Activated naive CD8-positive, alpha-beta T cell treated with anti-CD3 and anti-CD28 coated beads, Interleukin-2, amount 10 ng/mL, durations not matched to agents 7 days and 5 days (primary cell): ENCODE measurements at regions not wholly inside any gene's neighbourhood (a gene's known extent, or its start where the extent isn't known, plus 50 kb on each side); places are given as distances from the start of the nearest gene placed in this dataset.

Experiments
- ATAC-seq: fragments of 150-1000 bp; cut with Tn5 transposase; one replicate; pipeline ENCODE4 v1.10.0; 2021; ENCODE audit warnings: low read depth, moderate library complexity
- POLR2A ChIA-PET: fragments of 350-600 bp; sonication (Branson Sonifier 250); formaldehyde crosslinking; loops from one replicate; lab custom pipeline; 2021; ENCODE audit warnings: antibody characterized with exemption; lab: Charles Lee
- DNase-seq: peaks from one replicate; pipeline ENCODE4 v3.0.0; 2021
- H3K27ac Mint-ChIP-seq: one replicate; pipeline ENCODE4 v1.8.0; 2022; ENCODE audit warnings: mild to moderate bottlenecking, mixed read lengths
- H3K27me3 Mint-ChIP-seq: one replicate; pipeline ENCODE4 v1.8.0; 2022; ENCODE audit warnings: mild to moderate bottlenecking, moderate library complexity, mixed read lengths
- H3K36me3 Mint-ChIP-seq: one replicate; pipeline ENCODE4 v1.8.0; 2021; ENCODE audit warnings: mild to moderate bottlenecking, mixed read lengths
- H3K4me1 Mint-ChIP-seq: one replicate; pipeline ENCODE4 v1.8.0; 2021; ENCODE audit warnings: mixed read lengths
- H3K4me3 Mint-ChIP-seq: one replicate; pipeline ENCODE4 v1.8.0; 2022; ENCODE audit warnings: mild to moderate bottlenecking, moderate library complexity, mixed read lengths
- H3K9me3 Mint-ChIP-seq: one replicate; pipeline ENCODE4 v1.8.0; 2021; ENCODE audit warnings: mixed read lengths

DNA sequence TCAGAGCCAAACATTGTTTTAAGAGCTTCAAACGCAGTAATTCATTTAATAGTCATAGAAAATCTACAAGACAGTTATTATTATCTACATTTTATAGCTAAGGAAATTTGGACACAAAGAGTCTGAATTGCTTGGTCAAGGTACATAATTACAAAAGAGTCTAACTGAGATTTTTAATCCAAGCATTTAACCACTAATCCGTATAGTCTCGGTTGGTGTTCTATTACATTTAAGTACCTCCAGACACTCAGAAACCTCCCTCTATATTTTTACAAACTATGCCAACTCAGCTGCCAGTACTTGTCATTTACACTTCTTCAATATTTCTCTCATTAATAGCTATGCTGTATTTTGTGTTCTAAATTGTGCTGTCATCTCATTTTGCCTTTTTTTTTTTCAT, 240.2 kb upstream of the PLSCR5 start:
- POLR2A ChIA-PET: no interaction called here
- no peaks in the 10 kb centered on the region for H3K9me3 Mint-ChIP-seq
- no peak for ATAC-seq
- H3K27me3 Mint-ChIP-seq: no peaks in the 10 kb centered on the region
- no peak overlapping the region for H3K4me3 Mint-ChIP-seq
- no peak for DNase-seq
- H3K27ac Mint-ChIP-seq: no peak overlapping the region
- no peaks in the 10 kb centered on the region for H3K36me3 Mint-ChIP-seq
- H3K4me1 Mint-ChIP-seq: no peaks in the 10 kb centered on the region

DNA sequence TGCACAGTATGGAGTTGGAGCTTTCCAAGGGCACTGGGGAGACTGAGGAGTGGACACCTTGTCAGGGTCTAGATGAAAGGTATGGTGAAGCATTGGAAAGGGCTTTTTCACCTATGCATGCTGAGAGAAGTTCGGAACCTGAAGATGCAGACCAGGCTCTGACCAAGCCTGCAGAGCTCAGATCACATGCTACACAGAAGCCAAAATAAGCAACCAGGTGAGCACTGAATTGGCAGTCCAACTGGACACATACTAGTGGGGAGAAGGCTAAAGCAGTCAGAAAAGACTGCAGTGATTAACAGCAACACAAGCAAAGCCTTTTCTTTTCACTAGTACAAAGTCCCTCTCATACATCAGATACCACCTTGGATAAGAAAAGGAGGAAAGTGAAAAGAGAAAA, 238.3 kb upstream of the PLSCR5 start:
- ATAC-seq (no peak), DNase-seq (no peak)
- Mint-ChIP-seq H3K27ac (no peak overlapping the region), H3K4me3 (no peak overlapping the region), H3K9me3 (no peaks in the 10 kb centered on the region), H3K36me3 (no peaks in the 10 kb centered on the region), H3K27me3 (no peaks in the 10 kb centered on the region), H3K4me1 (no peaks in the 10 kb centered on the region)
- POLR2A ChIA-PET: no interaction called here

- POLR2A ChIA-PET: no interaction called here
- Mint-ChIP-seq H3K9me3 (no peaks in the 10 kb centered on the region), H3K27me3 (no peaks in the 10 kb centered on the region), H3K36me3 (no peaks in the 10 kb centered on the region), H3K27ac (no peak overlapping the region), H3K4me3 (no peak overlapping the region), H3K4me1 (no peaks in the 10 kb centered on the region)
- no peak for DNase-seq
- no peak for ATAC-seq
Observed at GRCh38 chr3:146839727-146840375, 234.7 kb upstream of the PLSCR5 start.

DNA sequence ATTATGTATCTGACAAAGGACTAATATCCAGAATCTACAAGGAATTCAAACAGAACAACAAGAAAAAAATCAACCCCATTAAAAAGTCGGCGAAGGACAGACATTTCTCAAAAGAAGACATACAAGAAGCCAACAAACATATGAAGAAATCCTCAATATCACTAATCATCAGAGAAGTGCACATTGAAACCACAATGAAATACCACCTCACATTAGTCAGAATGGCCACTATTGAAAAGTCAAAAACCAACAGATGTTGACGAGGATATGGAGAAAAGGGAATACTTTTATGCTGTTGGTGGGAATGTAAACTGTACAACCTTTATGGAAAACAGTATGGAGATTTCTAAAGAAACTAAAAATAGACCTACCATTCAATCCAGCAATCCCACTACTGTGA, 233.1 kb upstream of the PLSCR5 start:
- ATAC-seq: no peak
- Mint-ChIP-seq H3K4me3 (no peak overlapping the region), H3K36me3 (no peaks in the 10 kb centered on the region), H3K27me3 (no peaks in the 10 kb centered on the region), H3K4me1 (no peaks in the 10 kb centered on the region), H3K27ac (no peak overlapping the region), H3K9me3 (no peaks in the 10 kb centered on the region)
- no peak for DNase-seq
- POLR2A ChIA-PET: no interaction called here

GRCh38 chr3:146834917-146835316, 229.8 kb upstream of the PLSCR5 start:
- H3K27ac Mint-ChIP-seq: no peak overlapping the region
- no peaks in the 10 kb centered on the region for H3K9me3 Mint-ChIP-seq
- POLR2A ChIA-PET: no interaction called here
- H3K4me3 Mint-ChIP-seq: no peak overlapping the region
- no peaks in the 10 kb centered on the region for H3K27me3 Mint-ChIP-seq
- H3K36me3 Mint-ChIP-seq: no peaks in the 10 kb centered on the region
- H3K4me1 Mint-ChIP-seq: no peaks in the 10 kb centered on the region
- DNase-seq (no peak), ATAC-seq (no peak)

- Mint-ChIP-seq H3K36me3 (no peaks in the 10 kb centered on the region), H3K4me3 (no peak overlapping the region), H3K9me3 (no peaks in the 10 kb centered on the region), H3K27me3 (no peaks in the 10 kb centered on the region), H3K4me1 (no peaks in the 10 kb centered on the region), H3K27ac (no peak overlapping the region)
- ATAC-seq: no peak
- DNase-seq: no peak
- POLR2A ChIA-PET: no interaction called here
Observed at GRCh38 chr3:146832857-146833458, 227.8 kb upstream of the PLSCR5 start.

- no peaks in the 10 kb centered on the region for H3K36me3 Mint-ChIP-seq
- H3K4me1 Mint-ChIP-seq: no peaks in the 10 kb centered on the region
- H3K9me3 Mint-ChIP-seq: no peaks in the 10 kb centered on the region
- H3K27me3 Mint-ChIP-seq: no peaks in the 10 kb centered on the region
- DNase-seq: no peak
- POLR2A ChIA-PET: no interaction called here
- ATAC-seq: no peak
- H3K27ac Mint-ChIP-seq: no peak overlapping the region
- no peak overlapping the region for H3K4me3 Mint-ChIP-seq
Observed at GRCh38 chr3:146831659-146832058, 226.5 kb upstream of the PLSCR5 start.

GRCh38 chr3:146830231-146830630, 225.1 kb upstream of the PLSCR5 start:
- Mint-ChIP-seq H3K4me1 (no peaks in the 10 kb centered on the region), H3K36me3 (no peaks in the 10 kb centered on the region), H3K27ac (no peak overlapping the region), H3K9me3 (no peaks in the 10 kb centered on the region), H3K4me3 (no peak overlapping the region), H3K27me3 (no peaks in the 10 kb centered on the region)
- ATAC-seq (no peak), DNase-seq (no peak)
- POLR2A ChIA-PET: no interaction called here

GRCh38 chr3:146827836-146828235, 222.7 kb upstream of the PLSCR5 start:
- DNase-seq: no peak
- POLR2A ChIA-PET: no interaction called here
- no peaks in the 10 kb centered on the region for H3K36me3 Mint-ChIP-seq
- H3K27ac Mint-ChIP-seq: no peak overlapping the region
- ATAC-seq: no peak
- H3K4me1 Mint-ChIP-seq: no peaks in the 10 kb centered on the region
- no peak overlapping the region for H3K4me3 Mint-ChIP-seq
- no peaks in the 10 kb centered on the region for H3K9me3 Mint-ChIP-seq
- no peaks in the 10 kb centered on the region for H3K27me3 Mint-ChIP-seq

DNA sequence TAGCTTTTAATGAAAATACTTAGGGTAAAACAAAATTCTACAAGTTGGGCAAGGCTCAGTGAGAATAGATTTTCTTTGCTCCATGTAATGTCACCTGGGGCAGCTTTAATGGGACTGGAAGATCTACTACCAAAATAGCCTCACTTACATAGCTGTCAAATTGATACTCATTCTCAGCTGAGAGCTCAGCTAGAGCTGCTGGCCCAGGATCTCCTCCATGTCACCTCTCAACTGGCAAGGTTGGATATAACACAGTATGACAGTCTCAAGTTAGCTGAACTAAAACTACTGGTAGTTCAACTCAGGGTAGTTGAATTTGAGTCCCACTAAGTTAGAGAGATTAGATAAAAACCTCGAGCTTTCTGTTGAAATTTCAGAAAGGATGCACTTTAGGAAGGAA, 218.5 kb upstream of the PLSCR5 start:
- H3K4me1 Mint-ChIP-seq: no peaks in the 10 kb centered on the region
- H3K27ac Mint-ChIP-seq: no peak overlapping the region
- no peak overlapping the region for H3K4me3 Mint-ChIP-seq
- H3K27me3 Mint-ChIP-seq: no peaks in the 10 kb centered on the region
- DNase-seq (no peak), ATAC-seq (no peak)
- H3K9me3 Mint-ChIP-seq: no peaks in the 10 kb centered on the region
- POLR2A ChIA-PET: no interaction called here
- H3K36me3 Mint-ChIP-seq: no peaks in the 10 kb centered on the region

GRCh38 chr3:146818866-146819265, 213.7 kb upstream of the PLSCR5 start:
- no peak overlapping the region for H3K27ac Mint-ChIP-seq
- H3K27me3 Mint-ChIP-seq: no peaks in the 10 kb centered on the region

DNA sequence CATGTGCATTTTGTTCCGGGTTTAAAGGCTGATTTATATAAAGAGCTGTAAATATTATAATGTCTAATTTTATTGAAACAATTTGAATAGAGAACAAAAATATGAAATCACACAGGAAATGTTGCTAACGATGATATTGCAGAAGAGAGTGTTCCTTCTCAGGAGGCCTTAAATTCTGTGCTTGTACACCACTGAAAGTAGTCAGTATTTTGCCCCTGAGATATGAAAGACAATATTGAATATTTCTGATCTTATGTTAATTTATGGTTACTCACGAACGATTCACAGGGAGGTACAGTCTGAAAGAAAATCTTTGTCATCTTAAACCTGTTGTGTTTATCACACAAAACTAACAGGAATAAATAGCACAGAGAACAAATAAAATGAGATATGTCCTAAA, 213.2 kb upstream of the PLSCR5 start:
- no peak overlapping the region for H3K4me3 Mint-ChIP-seq
- no peak overlapping the region for H3K27ac Mint-ChIP-seq
- no peak for DNase-seq
- ATAC-seq: no peak
- no peaks in the 10 kb centered on the region for H3K27me3 Mint-ChIP-seq
- POLR2A ChIA-PET: no interaction called here
- H3K36me3 Mint-ChIP-seq: no peaks in the 10 kb centered on the region
- H3K9me3 Mint-ChIP-seq: no peaks in the 10 kb centered on the region
- no peaks in the 10 kb centered on the region for H3K4me1 Mint-ChIP-seq

More at GRCh38 chr3:146818866-146819265, 213.7 kb upstream of the PLSCR5 start:
- H3K36me3 Mint-ChIP-seq: no peaks in the 10 kb centered on the region
- no peak for DNase-seq
- H3K4me1 Mint-ChIP-seq: no peaks in the 10 kb centered on the region
- POLR2A ChIA-PET: no interaction called here
- no peak for ATAC-seq
- H3K9me3 Mint-ChIP-seq: no peaks in the 10 kb centered on the region
- H3K4me3 Mint-ChIP-seq: no peak overlapping the region

- H3K27ac Mint-ChIP-seq: no peak overlapping the region
- H3K36me3 Mint-ChIP-seq: no peaks in the 10 kb centered on the region
Observed at GRCh38 chr3:146817704-146818103, 212.6 kb upstream of the PLSCR5 start.

DNA sequence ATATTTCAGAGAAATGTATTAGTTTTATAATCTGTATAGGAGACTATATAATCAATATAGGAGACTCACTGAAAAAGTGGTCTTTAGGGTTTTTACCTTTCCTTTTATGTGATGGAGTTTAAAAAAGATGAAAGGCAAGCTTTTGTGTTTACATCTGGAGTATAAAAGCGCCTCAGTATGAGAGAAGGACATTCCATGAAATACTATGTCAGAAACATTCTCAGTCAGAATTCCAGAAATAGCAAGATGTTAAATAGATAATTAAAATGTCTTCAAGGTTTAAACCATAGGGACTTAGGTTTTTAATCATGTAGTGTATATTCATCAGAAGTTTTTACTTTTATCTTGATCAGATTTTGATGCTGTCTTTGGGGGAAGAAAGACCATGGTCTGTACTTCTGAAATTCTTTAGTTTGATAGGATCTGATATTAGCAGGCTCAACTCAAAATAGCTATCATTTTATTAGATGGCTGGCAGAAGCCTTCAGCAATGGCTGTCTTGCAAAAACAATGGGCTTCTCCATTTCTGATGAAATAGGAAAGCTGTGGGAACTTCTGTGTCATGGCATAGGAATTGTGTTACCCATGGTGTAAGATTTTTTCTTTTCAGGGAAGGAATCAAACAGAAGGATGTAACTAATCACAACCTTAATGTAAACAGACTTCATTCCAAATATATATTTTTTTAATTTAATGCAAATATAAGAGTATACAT, 209.6 kb upstream of the PLSCR5 start:
- no peaks in the 10 kb centered on the region for H3K4me1 Mint-ChIP-seq
- H3K4me3 Mint-ChIP-seq: no peak overlapping the region
- H3K27ac Mint-ChIP-seq: no peak overlapping the region
- POLR2A ChIA-PET: no interaction called here
- H3K9me3 Mint-ChIP-seq: no peaks in the 10 kb centered on the region
- no peak for DNase-seq
- H3K36me3 Mint-ChIP-seq: no peaks in the 10 kb centered on the region
- H3K27me3 Mint-ChIP-seq: no peaks in the 10 kb centered on the region
- no peak for ATAC-seq

More at GRCh38 chr3:146817704-146818103, 212.6 kb upstream of the PLSCR5 start:
- no peaks in the 10 kb centered on the region for H3K4me1 Mint-ChIP-seq
- no peaks in the 10 kb centered on the region for H3K27me3 Mint-ChIP-seq
- DNase-seq: no peak
- ATAC-seq: no peak
- POLR2A ChIA-PET: no interaction called here
- H3K4me3 Mint-ChIP-seq: no peak overlapping the region
- no peaks in the 10 kb centered on the region for H3K9me3 Mint-ChIP-seq
